ENCODE measurements at regions not wholly inside any gene's neighbourhood (a gene's known extent, or its start where the extent isn't known, plus 50 kb on each side); places are given as distances from the start of the nearest gene placed in this dataset.

- TF ChIP-seq TAF1 (IDR thresholded peaks at IDR 0.05; ENCODE audit: borderline replicate concordance, insufficient read depth, low read length) (no peak), SIN3A (IDR thresholded peaks at IDR 0.05; ENCODE audit: borderline replicate concordance, insufficient read depth, low read length) (no peak), FOXP2 (optimal IDR thresholded peaks at IDR 0.05; ENCODE audit: borderline replicate concordance, extremely low read depth, extremely low read length, insufficient read depth) (no peak), POLR2AphosphoS5 (IDR thresholded peaks at IDR 0.05; ENCODE audit: low read depth, low read length) (no peak)
- TF ChIP-seq, protein P1, sequence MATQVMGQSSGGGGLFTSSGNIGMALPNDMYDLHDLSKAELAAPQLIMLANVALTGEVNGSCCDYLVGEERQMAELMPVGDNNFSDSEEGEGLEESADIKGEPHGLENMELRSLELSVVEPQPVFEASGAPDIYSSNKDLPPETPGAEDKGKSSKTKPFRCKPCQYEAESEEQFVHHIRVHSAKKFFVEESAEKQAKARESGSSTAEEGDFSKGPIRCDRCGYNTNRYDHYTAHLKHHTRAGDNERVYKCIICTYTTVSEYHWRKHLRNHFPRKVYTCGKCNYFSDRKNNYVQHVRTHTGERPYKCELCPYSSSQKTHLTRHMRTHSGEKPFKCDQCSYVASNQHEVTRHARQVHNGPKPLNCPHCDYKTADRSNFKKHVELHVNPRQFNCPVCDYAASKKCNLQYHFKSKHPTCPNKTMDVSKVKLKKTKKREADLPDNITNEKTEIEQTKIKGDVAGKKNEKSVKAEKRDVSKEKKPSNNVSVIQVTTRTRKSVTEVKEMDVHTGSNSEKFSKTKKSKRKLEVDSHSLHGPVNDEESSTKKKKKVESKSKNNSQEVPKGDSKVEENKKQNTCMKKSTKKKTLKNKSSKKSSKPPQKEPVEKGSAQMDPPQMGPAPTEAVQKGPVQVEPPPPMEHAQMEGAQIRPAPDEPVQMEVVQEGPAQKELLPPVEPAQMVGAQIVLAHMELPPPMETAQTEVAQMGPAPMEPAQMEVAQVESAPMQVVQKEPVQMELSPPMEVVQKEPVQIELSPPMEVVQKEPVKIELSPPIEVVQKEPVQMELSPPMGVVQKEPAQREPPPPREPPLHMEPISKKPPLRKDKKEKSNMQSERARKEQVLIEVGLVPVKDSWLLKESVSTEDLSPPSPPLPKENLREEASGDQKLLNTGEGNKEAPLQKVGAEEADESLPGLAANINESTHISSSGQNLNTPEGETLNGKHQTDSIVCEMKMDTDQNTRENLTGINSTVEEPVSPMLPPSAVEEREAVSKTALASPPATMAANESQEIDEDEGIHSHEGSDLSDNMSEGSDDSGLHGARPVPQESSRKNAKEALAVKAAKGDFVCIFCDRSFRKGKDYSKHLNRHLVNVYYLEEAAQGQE (IDR thresholded peaks at IDR 0.05; ENCODE audit: insufficient read depth in 1 of 2, low read depth in 2 of 2, low read length in 2 of 2) = no peak
Observed at GRCh38 chr6:74060354-74060753, 364.4 kb downstream of the CD109 start.

DNA sequence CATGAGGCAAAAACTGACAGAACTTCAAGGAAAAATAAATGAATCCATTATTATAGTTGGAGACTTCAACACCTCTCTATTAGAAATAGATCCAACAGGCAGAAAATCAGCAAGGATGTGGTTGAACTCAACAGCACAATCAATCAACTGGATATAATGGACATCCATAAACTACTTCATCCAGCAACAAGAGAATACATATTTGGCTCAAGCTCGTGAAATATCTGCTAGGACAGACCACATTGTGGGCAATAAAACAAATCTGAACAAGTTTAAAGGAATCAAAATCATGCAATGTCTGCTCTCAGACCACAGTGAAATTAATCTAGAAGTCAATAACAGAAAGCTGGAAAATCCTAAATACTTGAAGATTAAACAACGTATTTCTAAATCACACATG is 362.6 kb downstream of the CD109 start:
- TF ChIP-seq, protein P1 (IDR thresholded peaks at IDR 0.05; ENCODE audit: insufficient read depth in 1 of 2, low read depth in 2 of 2, low read length in 2 of 2) = no peak
- TF ChIP-seq FOXP2 (optimal IDR thresholded peaks at IDR 0.05; ENCODE audit: borderline replicate concordance, extremely low read depth, extremely low read length, insufficient read depth) (no peak), TAF1 (IDR thresholded peaks at IDR 0.05; ENCODE audit: borderline replicate concordance, insufficient read depth, low read length) (no peak), POLR2AphosphoS5 (IDR thresholded peaks at IDR 0.05; ENCODE audit: low read depth, low read length) (no peak), SIN3A (IDR thresholded peaks at IDR 0.05; ENCODE audit: borderline replicate concordance, insufficient read depth, low read length) (no peak)

GRCh38 chr6:74057326-74057725 is 361.3 kb downstream of the CD109 start:
- TF ChIP-seq FOXP2 (optimal IDR thresholded peaks at IDR 0.05; ENCODE audit: borderline replicate concordance, extremely low read depth, extremely low read length, insufficient read depth) (no peak), POLR2AphosphoS5 (IDR thresholded peaks at IDR 0.05; ENCODE audit: low read depth, low read length) (no peak)

GRCh38 chr6:74054190-74054589 is 358.2 kb downstream of the CD109 start:
- TF ChIP-seq, protein P1 (IDR thresholded peaks at IDR 0.05; ENCODE audit: insufficient read depth in 1 of 2, low read depth in 2 of 2, low read length in 2 of 2) = no peak
- TF ChIP-seq SIN3A (IDR thresholded peaks at IDR 0.05; ENCODE audit: borderline replicate concordance, insufficient read depth, low read length) (no peak), FOXP2 (optimal IDR thresholded peaks at IDR 0.05; ENCODE audit: borderline replicate concordance, extremely low read depth, extremely low read length, insufficient read depth) (no peak), POLR2AphosphoS5 (IDR thresholded peaks at IDR 0.05; ENCODE audit: low read depth, low read length) (no peak)

DNA sequence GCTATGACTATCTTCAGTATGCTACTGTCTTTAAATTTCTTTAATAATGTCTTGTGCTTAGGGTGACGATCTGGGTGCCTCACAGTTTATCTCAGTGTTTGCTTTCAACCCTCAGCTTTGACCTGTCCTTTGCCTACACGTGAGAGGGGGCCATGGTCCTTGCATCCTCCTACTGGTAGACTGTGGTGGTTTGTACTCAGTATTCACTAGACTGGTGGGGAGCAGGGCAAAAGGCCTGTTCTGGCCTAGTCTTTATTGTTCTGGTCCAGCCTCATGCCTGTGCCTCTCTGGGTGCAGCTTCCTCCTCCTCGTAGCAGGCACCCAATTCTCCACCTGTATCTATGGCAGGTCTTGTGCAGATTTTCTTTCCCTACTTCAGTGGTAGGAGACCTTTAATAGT is 354.9 kb downstream of the CD109 start:
- TF ChIP-seq FOXP2 (optimal IDR thresholded peaks at IDR 0.05; ENCODE audit: borderline replicate concordance, extremely low read depth, extremely low read length, insufficient read depth) (no peak), TAF1 (IDR thresholded peaks at IDR 0.05; ENCODE audit: borderline replicate concordance, insufficient read depth, low read length) (no peak), POLR2AphosphoS5 (IDR thresholded peaks at IDR 0.05; ENCODE audit: low read depth, low read length) (no peak), SIN3A (IDR thresholded peaks at IDR 0.05; ENCODE audit: borderline replicate concordance, insufficient read depth, low read length) (no peak)
- TF ChIP-seq, protein P1 (IDR thresholded peaks at IDR 0.05; ENCODE audit: insufficient read depth in 1 of 2, low read depth in 2 of 2, low read length in 2 of 2) = no peak

Measured in PFSK-1 (cell line).